Spinal cord (tissue), 9 donors: ENCODE measurements at regions not wholly inside any gene's neighbourhood (a gene's known extent, or its start where the extent isn't known, plus 50 kb on each side); places are given as distances from the start of the nearest gene placed in this dataset.
"Not testable (repeated sequence)": the region's sequence is repeated elsewhere in the genome, so short reads cannot be mapped to it uniquely, and the experiment has no call there.

ENCODE experiments used
- DNase-seq, 6 donors: peaks; one replicate each; pipeline versions ENCODE4 v3.0.0 to v3.0.0-alpha.2; 2013 to 2015; ENCODE audit warnings: low spot score in 6 of 6, low read depth in 4 of 6
- H3K27ac ChIP-seq: one replicate; pipeline ENCODE4 v1.5.1; 2013; ENCODE audit warnings: low read depth, low read length, control low read depth
- H3K27me3 ChIP-seq: one replicate; pipeline ENCODE4 v1.6.1; 2013; ENCODE audit warnings: low read length; ENCODE audit not compliant: control insufficient read depth, insufficient read depth
- H3K36me3 ChIP-seq: one replicate; pipeline ENCODE4 v1.6.1; 2013; ENCODE audit warnings: low read length; ENCODE audit not compliant: control insufficient read depth, insufficient read depth
- H3K4me1 ChIP-seq: one replicate; pipeline ENCODE4 v1.6.1; 2013; ENCODE audit warnings: low read length; ENCODE audit not compliant: control insufficient read depth, insufficient read depth
- H3K4me3 ChIP-seq: one replicate; pipeline ENCODE4 v1.5.1; 2013; ENCODE audit warnings: low read depth, low read length, control low read depth
- H3K9me3 ChIP-seq: one replicate; pipeline ENCODE4 v1.6.1; 2013; ENCODE audit warnings: low read length; ENCODE audit not compliant: control insufficient read depth, insufficient read depth
- WGBS: methylation state at CpG from one replicate; pipeline ENCODE4 v1.1.5; 2013; ENCODE audit warnings: missing lambda C conversion rate; ENCODE audit not compliant: insufficient coverage; 5-methylcytosine and 5-hydroxymethylcytosine counted together
- donor health status: healthy.

GRCh38 chrY:12212394-12212793 is 488.6 kb upstream of the USP9Y start:
- H3K4me3 ChIP-seq: no peak overlapping the region
- no peak for DNase-seq
- no peak overlapping the region for H3K27ac ChIP-seq
- H3K27me3 ChIP-seq: no peaks in the 10 kb centered on the region
- H3K4me1 ChIP-seq: no peaks in the 10 kb centered on the region
- no peaks in the 10 kb centered on the region for H3K36me3 ChIP-seq
- H3K9me3 ChIP-seq: no peaks in the 10 kb centered on the region

- Histone ChIP-seq H3K4me3 (no peak overlapping the region), H3K27ac (no peak overlapping the region), H3K36me3 (no peaks in the 10 kb centered on the region), H3K4me1 (no peaks in the 10 kb centered on the region), H3K27me3 (no peaks in the 10 kb centered on the region), H3K9me3 (no peaks in the 10 kb centered on the region)
- DNase-seq: no peak
Measured at GRCh38 chrY:12215564-12216022, 485.4 kb upstream of the USP9Y start.

- Histone ChIP-seq H3K27me3 (no peaks in the 10 kb centered on the region), H3K4me1 (no peaks in the 10 kb centered on the region), H3K9me3 (no peaks in the 10 kb centered on the region), H3K4me3 (no peak overlapping the region), H3K27ac (no peak overlapping the region), H3K36me3 (no peaks in the 10 kb centered on the region)
- DNase-seq: no peak
- WGBS: no CpG with 5 or more reads among the region's 1 CpG
Measured at GRCh38 chrY:12230921-12231320, 470.1 kb upstream of the USP9Y start.

- no peak for DNase-seq
- no peak overlapping the region for H3K4me3 ChIP-seq
- no peaks in the 10 kb centered on the region for H3K4me1 ChIP-seq
- no CpG with 5 or more reads among the region's 4 CpGs for WGBS
- H3K27me3 ChIP-seq: no peaks in the 10 kb centered on the region
- H3K27ac ChIP-seq: no peak overlapping the region
- no peaks in the 10 kb centered on the region for H3K9me3 ChIP-seq
- H3K36me3 ChIP-seq: no peaks in the 10 kb centered on the region
Measured at GRCh38 chrY:12236399-12236798, 464.6 kb upstream of the USP9Y start.

GRCh38 chrY:12240326-12240725 is 460.7 kb upstream of the USP9Y start:
- H3K36me3 ChIP-seq, H3K27ac ChIP-seq, H3K4me1 ChIP-seq, H3K9me3 ChIP-seq, H3K4me3 ChIP-seq, H3K27me3 ChIP-seq, DNase-seq: not testable (repeated sequence)
- no CpG with 5 or more reads among the region's 2 CpGs for WGBS

- DNase-seq: no peak
- Histone ChIP-seq H3K9me3 (no peaks in the 10 kb centered on the region), H3K4me3 (no peak overlapping the region), H3K27me3 (no peaks in the 10 kb centered on the region), H3K36me3 (no peaks in the 10 kb centered on the region), H3K4me1 (no peaks in the 10 kb centered on the region), H3K27ac (no peak overlapping the region)
- WGBS: no CpG with 5 or more reads among the region's 1 CpG
Measured at GRCh38 chrY:12244146-12244545, 456.9 kb upstream of the USP9Y start.

GRCh38 chrY:12253756-12254155 is 447.3 kb upstream of the USP9Y start:
- no peaks in the 10 kb centered on the region for H3K9me3 ChIP-seq
- no peak for DNase-seq
- no peaks in the 10 kb centered on the region for H3K36me3 ChIP-seq
- H3K4me1 ChIP-seq: no peaks in the 10 kb centered on the region
- no peaks in the 10 kb centered on the region for H3K27me3 ChIP-seq
- H3K4me3 ChIP-seq: no peak overlapping the region
- H3K27ac ChIP-seq: no peak overlapping the region
- no CpG with 5 or more reads among the region's 11 CpGs for WGBS

GRCh38 chrY:12271162-12271561 is 429.9 kb upstream of the USP9Y start:
- no peaks in the 10 kb centered on the region for H3K36me3 ChIP-seq
- no CpG with 5 or more reads among the region's 4 CpGs for WGBS
- no peak overlapping the region for H3K27ac ChIP-seq
- DNase-seq: no peak
- no peak overlapping the region for H3K4me3 ChIP-seq
- no peaks in the 10 kb centered on the region for H3K4me1 ChIP-seq
- H3K27me3 ChIP-seq: no peaks in the 10 kb centered on the region
- no peaks in the 10 kb centered on the region for H3K9me3 ChIP-seq

GRCh38 chrY:12285608-12286007 is 415.4 kb upstream of the USP9Y start:
- no peaks in the 10 kb centered on the region for H3K36me3 ChIP-seq
- H3K4me3 ChIP-seq: no peak overlapping the region
- H3K27me3 ChIP-seq: no peaks in the 10 kb centered on the region
- no CpG with 5 or more reads among the region's 5 CpGs for WGBS
- no peaks in the 10 kb centered on the region for H3K4me1 ChIP-seq
- no peak overlapping the region for H3K27ac ChIP-seq
- DNase-seq: no peak
- H3K9me3 ChIP-seq: no peaks in the 10 kb centered on the region

GRCh38 chrY:12288919-12289318 is 412.1 kb upstream of the USP9Y start:
- Histone ChIP-seq H3K4me1 (no peaks in the 10 kb centered on the region), H3K27me3 (no peaks in the 10 kb centered on the region), H3K27ac (no peak overlapping the region), H3K4me3 (no peak overlapping the region), H3K9me3 (no peaks in the 10 kb centered on the region), H3K36me3 (no peaks in the 10 kb centered on the region)
- WGBS: no CpG with 5 or more reads among the region's 3 CpGs
- DNase-seq: no peak
